ENCODE measurements at regions not wholly inside any gene's neighbourhood (a gene's known extent, or its start where the extent isn't known, plus 50 kb on each side); places are given as distances from the start of the nearest gene placed in this dataset.
"Not testable (repeated sequence)": the region's sequence is repeated elsewhere in the genome, so short reads cannot be mapped to it uniquely, and the experiment has no call there.

- DNase-seq, result not testable (repeated sequence)
Measured at GRCh38 chr16:18148132-18148531, 188.4 kb downstream of the NPIPA8 start.

GRCh38 chr16:18146601-18147142 is 189.9 kb downstream of the NPIPA8 start:
- not testable (repeated sequence) for DNase-seq

DNA sequence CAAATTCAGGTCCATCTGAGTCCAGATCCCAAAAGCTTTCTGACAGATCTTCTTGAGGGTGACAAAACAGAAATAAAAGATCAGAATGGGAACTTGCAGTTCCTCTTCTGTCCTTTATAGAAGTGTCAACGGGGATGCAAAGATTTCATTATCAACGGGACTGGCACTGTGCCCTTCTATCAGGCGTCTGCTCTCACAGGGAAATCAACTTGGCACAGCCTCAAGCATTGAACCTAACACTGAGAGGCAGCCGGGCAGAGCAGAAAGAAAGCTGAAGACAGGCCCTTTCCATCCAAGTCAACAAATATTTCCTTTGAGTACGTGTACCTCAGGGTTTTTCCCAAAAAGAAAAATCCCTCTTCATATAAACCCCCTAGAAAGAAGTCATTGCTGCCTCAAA is 194.5 kb downstream of the NPIPA8 start:
- not testable (repeated sequence) for DNase-seq

DNA sequence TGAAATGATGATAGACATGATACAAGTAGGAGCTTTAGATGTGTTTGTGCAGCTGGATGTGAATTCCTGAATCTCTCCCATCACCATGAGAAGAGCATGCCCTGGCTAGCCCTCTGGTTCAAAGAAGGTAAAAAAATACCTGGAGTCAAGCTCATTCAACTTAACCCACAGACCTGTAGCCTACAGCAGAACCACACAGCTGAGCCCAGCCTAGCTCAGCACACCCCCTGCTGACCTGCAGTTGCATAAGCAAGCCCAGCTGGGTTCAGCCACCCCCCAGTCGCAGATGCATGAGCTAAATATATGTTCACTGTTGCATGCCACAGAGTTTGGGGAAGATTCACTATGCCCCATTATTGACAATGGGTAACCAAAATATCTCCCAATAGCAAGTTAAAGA is 200.2 kb downstream of the NPIPA8 start:
- DNase-seq, result not testable (repeated sequence)

GRCh38 chr16:18135024-18135423 is 201.5 kb downstream of the NPIPA8 start:
- not testable (repeated sequence) for DNase-seq

GRCh38 chr16:18131587-18131986 is 204.9 kb downstream of the NPIPA8 start:
- DNase-seq, result not testable (repeated sequence)

GRCh38 chr16:18130478-18131120 is 205.9 kb downstream of the NPIPA8 start:
- DNase-seq, result not testable (repeated sequence)

DNA sequence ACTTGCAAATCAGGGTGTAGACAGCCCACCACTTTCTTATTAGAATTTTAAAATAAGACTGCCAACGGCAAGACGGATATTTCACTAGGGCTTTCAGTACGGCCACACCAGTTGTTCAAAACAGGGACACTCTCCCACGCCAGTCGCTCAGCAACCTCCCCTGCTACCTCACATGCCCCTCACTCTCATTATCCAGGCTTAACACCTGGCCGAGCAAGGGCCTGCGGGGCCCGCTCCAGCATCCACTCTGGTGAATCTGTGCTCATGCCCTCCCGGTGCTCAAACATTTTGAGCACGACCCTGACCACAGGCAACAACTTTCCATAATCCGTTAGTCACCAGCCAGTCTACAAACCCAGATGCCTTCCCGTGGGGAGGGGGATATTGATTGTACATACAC is 209.5 kb downstream of the NPIPA8 start:
- DNase-seq, result not testable (repeated sequence)

- DNase-seq, result not testable (repeated sequence)
Measured at GRCh38 chr16:18119092-18119491, 217.4 kb downstream of the NPIPA8 start.

GRCh38 chr16:18118684-18119083 is 217.9 kb downstream of the NPIPA8 start:
- DNase-seq, result not testable (repeated sequence)

DNA sequence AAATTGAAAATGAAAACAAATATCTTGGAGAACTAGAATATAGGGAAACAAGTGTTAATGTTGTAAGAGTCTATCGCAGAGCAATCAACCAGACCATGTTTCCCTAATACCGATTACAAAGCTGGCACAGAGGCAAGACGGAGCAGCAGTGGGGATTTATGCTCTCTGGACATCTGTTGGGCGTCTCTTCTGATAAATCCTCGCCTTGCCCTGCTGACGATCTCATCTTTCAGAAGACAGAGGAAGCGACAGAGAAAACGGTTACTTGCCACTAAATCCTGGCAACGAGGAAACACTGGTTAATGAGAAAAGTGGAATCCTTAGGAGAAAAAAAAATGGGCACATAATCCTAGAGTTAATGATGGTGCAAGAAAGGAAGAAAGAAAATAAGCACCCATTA is 218.5 kb downstream of the NPIPA8 start:
- not testable (repeated sequence) for DNase-seq

GRCh38 chr16:18104412-18104811 is 232.1 kb downstream of the NPIPA8 start:
- not testable (repeated sequence) for DNase-seq

DNA sequence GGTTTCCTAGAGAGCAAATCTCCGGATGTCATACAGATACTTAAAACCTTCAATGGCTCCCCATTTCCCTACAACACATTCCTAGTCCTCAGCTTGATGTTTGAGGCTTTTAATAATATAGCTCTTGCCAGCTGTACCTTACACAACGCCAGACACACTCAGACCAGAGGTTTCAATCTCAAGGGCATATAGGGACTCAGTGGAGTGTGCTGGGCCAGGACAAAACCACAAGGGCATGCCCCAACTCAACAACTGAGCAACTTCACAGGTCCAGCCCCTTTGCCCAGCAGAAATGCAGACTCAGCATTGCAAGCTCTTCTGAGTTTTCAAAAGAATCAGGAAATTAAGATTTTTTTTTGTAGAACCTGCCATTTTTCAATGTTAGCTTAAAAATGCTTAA is 235.5 kb downstream of the NPIPA8 start:
- not testable (repeated sequence) for DNase-seq

- DNase-seq, result not testable (repeated sequence)
Measured at GRCh38 chr16:18092605-18093004, 243.9 kb downstream of the NPIPA8 start.

- DNase-seq, result not testable (repeated sequence)
Measured at GRCh38 chr16:18080658-18081363, 255.7 kb downstream of the NPIPA8 start.

DNA sequence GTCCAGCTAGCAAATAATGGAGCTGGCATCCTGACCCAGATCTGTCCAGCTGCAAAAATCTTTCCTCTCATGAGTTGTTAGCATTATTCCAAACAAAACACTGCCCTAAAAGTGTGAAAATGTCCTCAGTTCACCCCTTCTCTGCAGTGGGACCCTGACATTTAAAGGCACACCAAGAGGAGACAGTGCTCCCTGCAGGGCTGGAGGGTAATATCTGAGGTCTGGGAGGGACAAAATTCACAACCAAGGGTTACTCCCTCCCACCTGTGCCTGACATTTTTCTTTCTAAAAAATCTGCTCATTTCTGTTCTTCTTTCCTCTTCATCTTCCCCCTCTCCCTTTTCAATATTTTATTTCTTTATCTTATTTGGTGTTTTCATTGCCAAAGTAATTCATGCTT is 258.6 kb downstream of the NPIPA8 start:
- DNase-seq, result not testable (repeated sequence)

- no peak for DNase-seq
Measured at GRCh38 chr16:18072161-18072560, 264.4 kb downstream of the NPIPA8 start.

DNA sequence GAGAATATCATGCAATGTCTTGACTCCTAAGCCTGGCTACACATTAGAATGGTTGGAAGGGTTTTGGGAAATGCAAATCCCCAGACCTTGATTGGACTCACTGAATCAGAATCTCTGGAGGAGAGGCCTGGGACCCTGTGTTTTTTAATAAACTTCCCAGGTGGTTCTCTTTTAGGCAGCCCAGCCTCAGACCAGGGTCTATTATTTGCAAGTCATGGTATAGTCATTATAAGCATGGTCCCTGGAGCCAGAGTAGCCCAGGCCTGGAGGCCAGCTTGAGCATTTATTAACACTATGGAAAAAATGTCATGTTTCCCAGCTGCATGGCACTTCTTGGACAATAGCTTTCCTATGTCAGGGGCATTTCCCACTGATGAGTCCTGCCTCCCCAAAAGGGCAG is 266.9 kb downstream of the NPIPA8 start:
- no peak for DNase-seq

DNA sequence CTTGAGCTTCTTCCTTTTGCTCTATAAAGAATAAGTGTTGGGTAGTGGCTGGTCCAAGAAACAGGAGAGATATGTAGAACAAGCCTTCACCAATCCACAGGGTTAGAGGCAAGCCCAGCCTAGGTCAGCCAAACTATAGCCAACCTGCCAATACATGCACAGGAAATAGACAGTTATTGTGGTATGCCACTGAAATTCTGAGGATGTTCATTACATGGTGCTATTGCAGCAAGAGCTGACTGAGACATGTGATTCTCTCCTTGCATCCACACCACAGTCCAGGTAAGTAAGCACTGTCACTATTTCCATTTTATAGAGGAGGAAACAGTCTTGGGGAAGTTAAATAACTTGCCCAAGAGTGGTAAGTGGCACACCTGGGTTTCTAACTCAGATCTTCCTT is 268.1 kb downstream of the NPIPA8 start:
- DNase-seq, result no peak

DNA sequence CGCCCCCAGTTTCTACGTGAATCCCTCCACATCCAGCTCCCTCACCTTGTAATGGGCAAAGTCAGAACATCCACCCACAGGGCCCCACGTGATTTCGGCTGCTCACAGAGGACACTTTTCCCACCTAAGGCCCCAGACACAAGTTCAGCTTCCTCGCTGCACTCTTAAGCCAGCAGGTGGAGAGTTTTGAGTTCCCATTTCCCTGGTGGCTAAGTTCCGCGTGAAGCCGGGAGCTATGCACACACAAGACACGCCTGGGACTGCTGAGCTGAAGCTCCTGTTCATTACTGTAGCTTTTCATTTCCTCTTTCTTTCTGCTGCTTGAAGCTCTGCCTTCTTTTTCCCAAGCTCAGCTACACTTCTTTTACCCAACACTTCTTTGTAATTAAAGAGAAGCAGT is 273.8 kb downstream of the NPIPA8 start:
- DNase-seq, result no peak

- no peak for DNase-seq
Measured at GRCh38 chr16:18060351-18060750, 276.2 kb downstream of the NPIPA8 start.

- DNase-seq, result no peak
Measured at GRCh38 chr16:18059577-18059976, 277.0 kb downstream of the NPIPA8 start.

DNA sequence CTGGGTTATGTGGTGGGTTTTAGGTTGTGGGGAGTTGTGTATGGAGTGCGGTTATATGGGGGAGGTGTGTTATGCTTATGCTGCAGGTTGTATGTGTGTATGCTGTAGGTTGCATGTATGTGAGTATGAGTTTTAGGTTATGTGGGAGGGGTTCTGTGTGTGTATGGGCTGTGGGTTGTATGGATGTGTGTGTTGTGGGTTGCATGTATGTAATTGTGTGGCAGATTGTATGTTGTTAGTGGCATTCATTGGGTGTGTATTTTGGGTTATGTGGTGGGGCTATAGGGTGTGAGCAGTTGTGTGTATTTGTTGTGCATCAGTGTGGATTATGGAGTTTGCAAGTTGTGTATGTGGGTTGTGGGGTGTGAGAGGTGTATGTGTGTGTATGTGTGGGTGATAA is 277.4 kb downstream of the NPIPA8 start:
- no peak for DNase-seq

GRCh38 chr16:18055411-18055916 is 281.1 kb downstream of the NPIPA8 start:
- DNase-seq, result no peak
